OCI-LY1 (cell line): ENCODE measurements at regions not wholly inside any gene's neighbourhood (a gene's known extent, or its start where the extent isn't known, plus 50 kb on each side); places are given as distances from the start of the nearest gene placed in this dataset.

Source experiments
- H2AFZ ChIP-seq: fragments of 200-600 bp; sonication (generic), shearing (Covaris generic); 2 replicates; pipeline ENCODE4 v1.6.0; 2014; ENCODE audit warnings: antibody characterized with exemption, mild to moderate bottlenecking, low read length
- H3F3A ChIP-seq: fragments of 200-600 bp; sonication (generic), shearing (Covaris generic); 2 replicates; pipeline ENCODE4 v1.6.0; 2014; ENCODE audit warnings: mild to moderate bottlenecking, antibody characterized with exemption, low read length, moderate library complexity; ENCODE audit not compliant: insufficient read depth
- H3K27ac ChIP-seq: fragments of 200-600 bp; sonication (generic); 2 replicates; pipeline ENCODE4 v1.5.1; 2014; ENCODE audit warnings: low read length, mixed run types, mild to moderate bottlenecking, low read depth; ENCODE audit not compliant: poor library complexity, severe bottlenecking
- H3K27me3 ChIP-seq: fragments of 200-600 bp; sonication (generic); 2 replicates; pipeline ENCODE4 v1.6.0; 2014; ENCODE audit warnings: antibody characterized with exemption, mild to moderate bottlenecking, low read length, moderate library complexity; ENCODE audit not compliant: insufficient read depth
- H3K36me3 ChIP-seq: fragments of 200-600 bp; sonication (generic); 2 replicates; pipeline ENCODE4 v1.6.1; 2014; ENCODE audit warnings: mild to moderate bottlenecking, antibody characterized with exemption, low read length, moderate library complexity, mixed read lengths; ENCODE audit not compliant: insufficient read depth
- H3K4me1 ChIP-seq: fragments of 200-600 bp; sonication (generic); 2 replicates; pipeline ENCODE4 v1.5.1; 2014; ENCODE audit warnings: mild to moderate bottlenecking, low read length, moderate library complexity; ENCODE audit not compliant: insufficient read depth, severe bottlenecking
- H3K4me2 ChIP-seq: fragments of 200-600 bp; sonication (generic), shearing (Covaris generic); 2 replicates; pipeline ENCODE4 v1.6.1; 2014; ENCODE audit warnings: low read length
- H3K4me3 ChIP-seq: fragments of 200-600 bp; sonication (generic); 2 replicates; pipeline ENCODE4 v1.5.1; 2014; ENCODE audit warnings: low read length, low read depth, mild to moderate bottlenecking, mixed read lengths; ENCODE audit not compliant: poor library complexity, severe bottlenecking
- H3K79me2 ChIP-seq: fragments of 200-600 bp; shearing (Covaris generic); 2 replicates; pipeline ENCODE4 v1.6.1; 2016; ENCODE audit warnings: mixed run types, low read length, mixed read lengths; ENCODE audit not compliant: insufficient read depth
- H3K9ac ChIP-seq: fragments of 200-600 bp; sonication (generic), shearing (Covaris generic); 2 replicates; pipeline ENCODE4 v1.6.1; 2014; ENCODE audit warnings: mild to moderate bottlenecking, low read length, mixed read lengths
- H3K9me2 ChIP-seq: fragments of 200-600 bp; sonication (generic), shearing (Covaris generic); 2 replicates; pipeline ENCODE4 v1.6.1; 2014; ENCODE audit warnings: low read depth, mild to moderate bottlenecking, low read length, mixed read lengths
- H3K9me3 ChIP-seq: fragments of 200-600 bp; shearing (Covaris generic); 2 replicates; pipeline ENCODE4 v1.6.1; 2014; ENCODE audit warnings: low read length, mixed read lengths
- H4K20me1 ChIP-seq: fragments of 200-600 bp; sonication (generic), shearing (Covaris generic); 2 replicates; pipeline ENCODE4 v1.6.0; 2016; ENCODE audit warnings: mild to moderate bottlenecking, low read length; ENCODE audit not compliant: insufficient read depth
- EZH2 ChIP-seq: fragments of 200-600 bp; sonication (generic), shearing (Covaris generic); IDR thresholded peaks from 2 replicates; pipeline ENCODE4 v1.8.0; 2017; ENCODE audit warnings: borderline replicate concordance, mixed run types, mild to moderate bottlenecking, antibody characterized with exemption, low read length, moderate library complexity, mixed read lengths
- TF ChIP-seq, protein P1 (sequence below): fragments of 200-600 bp; sonication (generic), shearing (Covaris generic); IDR thresholded peaks from 2 replicates; pipeline ENCODE4 v1.5.1; 2017; ENCODE audit warnings: mild to moderate bottlenecking, antibody characterized with exemption, low read length, moderate library complexity, mixed read lengths

DNA sequence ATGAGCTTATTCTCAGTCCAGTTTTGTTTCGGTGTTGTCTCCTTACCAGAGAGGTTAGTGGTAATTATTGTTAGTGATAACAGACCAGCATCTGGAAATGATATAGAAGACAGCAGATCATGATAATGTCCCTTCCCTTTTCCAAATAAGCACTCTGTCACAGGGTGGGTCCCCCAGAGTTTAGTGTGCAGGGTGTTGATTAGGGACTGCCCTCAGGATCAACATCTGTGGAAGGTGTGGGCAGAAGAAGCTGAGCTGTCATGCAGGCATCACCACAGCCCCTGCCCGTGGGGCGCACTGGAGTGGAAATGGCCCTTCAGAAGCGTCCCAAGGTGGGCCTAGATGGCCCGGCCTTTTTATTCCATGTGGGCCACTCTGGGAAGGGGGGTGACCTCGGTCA is 67.6 kb upstream of the DTNBP1 start:
- H3K79me2 ChIP-seq: no peaks in the 10 kb centered on the region
- no peaks in the 10 kb centered on the region for H3K9me3 ChIP-seq
- no peak overlapping the region for H2AFZ ChIP-seq
- H3K9ac ChIP-seq: no peak overlapping the region
- H3K4me1 ChIP-seq: no peaks in the 10 kb centered on the region
- no peak overlapping the region for H3K4me3 ChIP-seq
- H4K20me1 ChIP-seq: no peaks in the 10 kb centered on the region
- no peaks in the 10 kb centered on the region for H3K9me2 ChIP-seq
- 0 out of 2 replicates have a peak, but pooled peaks cover 3% of the 10 kb centered on the region for H3K27me3 ChIP-seq
- TF ChIP-seq, protein P1, sequence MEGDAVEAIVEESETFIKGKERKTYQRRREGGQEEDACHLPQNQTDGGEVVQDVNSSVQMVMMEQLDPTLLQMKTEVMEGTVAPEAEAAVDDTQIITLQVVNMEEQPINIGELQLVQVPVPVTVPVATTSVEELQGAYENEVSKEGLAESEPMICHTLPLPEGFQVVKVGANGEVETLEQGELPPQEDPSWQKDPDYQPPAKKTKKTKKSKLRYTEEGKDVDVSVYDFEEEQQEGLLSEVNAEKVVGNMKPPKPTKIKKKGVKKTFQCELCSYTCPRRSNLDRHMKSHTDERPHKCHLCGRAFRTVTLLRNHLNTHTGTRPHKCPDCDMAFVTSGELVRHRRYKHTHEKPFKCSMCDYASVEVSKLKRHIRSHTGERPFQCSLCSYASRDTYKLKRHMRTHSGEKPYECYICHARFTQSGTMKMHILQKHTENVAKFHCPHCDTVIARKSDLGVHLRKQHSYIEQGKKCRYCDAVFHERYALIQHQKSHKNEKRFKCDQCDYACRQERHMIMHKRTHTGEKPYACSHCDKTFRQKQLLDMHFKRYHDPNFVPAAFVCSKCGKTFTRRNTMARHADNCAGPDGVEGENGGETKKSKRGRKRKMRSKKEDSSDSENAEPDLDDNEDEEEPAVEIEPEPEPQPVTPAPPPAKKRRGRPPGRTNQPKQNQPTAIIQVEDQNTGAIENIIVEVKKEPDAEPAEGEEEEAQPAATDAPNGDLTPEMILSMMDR: no peak
- no peak for TF ChIP-seq EZH2
- H3F3A ChIP-seq: no peaks in the 10 kb centered on the region
- no peak overlapping the region for H3K27ac ChIP-seq
- no peak overlapping the region for H3K4me2 ChIP-seq
- H3K36me3 ChIP-seq: no peaks in the 10 kb centered on the region

GRCh38 chr6:15722731-15723130 is 59.9 kb upstream of the DTNBP1 start:
- Histone ChIP-seq H3K79me2 (no peaks in the 10 kb centered on the region), H3K4me2 (no peak overlapping the region), H3K9ac (no peak overlapping the region), H3K4me1 (no peaks in the 10 kb centered on the region), H4K20me1 (no peaks in the 10 kb centered on the region), H3F3A (no peaks in the 10 kb centered on the region), H3K36me3 (no peaks in the 10 kb centered on the region), H3K4me3 (no peak overlapping the region), H3K9me3 (no peaks in the 10 kb centered on the region), H3K27me3 (0 out of 2 replicates have a peak, but pooled peaks cover 3% of the 10 kb centered on the region), H2AFZ (no peak overlapping the region), H3K9me2 (no peaks in the 10 kb centered on the region), H3K27ac (no peak overlapping the region)
- TF ChIP-seq EZH2: no peak
- TF ChIP-seq, protein P1: no peak

GRCh38 chr6:15716889-15717288 is 54.1 kb upstream of the DTNBP1 start:
- Histone ChIP-seq H3K9ac (no peak overlapping the region), H3K79me2 (no peaks in the 10 kb centered on the region), H3K4me3 (no peak overlapping the region), H3K9me3 (no peaks in the 10 kb centered on the region), H2AFZ (no peak overlapping the region), H3K27me3 (no peaks in the 10 kb centered on the region), H3K27ac (no peak overlapping the region), H3K36me3 (no peaks in the 10 kb centered on the region), H4K20me1 (no peaks in the 10 kb centered on the region), H3K4me1 (no peaks in the 10 kb centered on the region), H3F3A (no peaks in the 10 kb centered on the region), H3K9me2 (no peaks in the 10 kb centered on the region), H3K4me2 (no peak overlapping the region)
- no peak for TF ChIP-seq EZH2
- TF ChIP-seq, protein P1: no peak
